ENCODE measurements at regions not wholly inside any gene's neighbourhood (a gene's known extent, or its start where the extent isn't known, plus 50 kb on each side); places are given as distances from the start of the nearest gene placed in this dataset.
"Not testable (repeated sequence)": the region's sequence is repeated elsewhere in the genome, so short reads cannot be mapped to it uniquely, and the experiment has no call there.

DNA sequence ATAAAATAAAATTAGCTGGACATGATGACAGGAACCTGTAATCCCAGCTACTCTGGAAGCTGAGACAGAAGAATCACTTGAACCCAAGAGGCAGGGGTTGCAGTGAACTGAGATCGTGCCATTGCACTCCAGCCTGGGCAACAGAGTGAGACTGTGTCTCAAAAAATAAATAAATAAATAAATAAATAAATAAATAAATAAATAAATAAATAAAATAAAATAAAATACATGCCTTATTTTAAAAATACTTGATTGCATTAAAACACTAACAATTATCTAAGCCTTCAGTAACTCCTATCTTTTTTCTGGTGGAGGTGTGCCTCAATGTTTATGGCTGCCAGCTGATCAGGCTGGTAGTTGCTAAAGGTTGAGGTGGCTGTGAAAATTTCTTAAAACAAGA is 1329.6 kb upstream of the CITED2 start:
- DNase-seq (ENCODE audit: low read depth) = not testable (repeated sequence)

DNA sequence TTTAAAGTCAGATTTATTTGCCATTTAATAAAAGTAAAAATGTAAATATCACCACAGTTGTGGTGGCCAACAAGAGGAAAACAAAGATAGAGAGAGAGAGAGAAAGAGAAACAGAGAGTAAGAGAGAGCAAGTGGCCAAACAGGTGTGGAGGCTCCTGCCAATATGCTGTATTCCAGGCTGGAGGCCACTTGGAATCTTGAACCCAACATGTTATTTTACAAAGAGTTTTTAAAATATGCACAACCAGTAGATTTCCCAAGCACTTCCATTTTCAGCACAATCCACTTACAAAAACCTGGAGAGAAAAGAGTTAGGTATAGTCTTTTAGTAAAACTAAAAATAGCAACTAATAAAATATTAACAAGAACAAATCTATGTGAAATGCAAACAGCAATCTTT is 1323.1 kb upstream of the CITED2 start:
- peak; percentile 35 for DNase-seq (ENCODE audit: low read depth)

DNA sequence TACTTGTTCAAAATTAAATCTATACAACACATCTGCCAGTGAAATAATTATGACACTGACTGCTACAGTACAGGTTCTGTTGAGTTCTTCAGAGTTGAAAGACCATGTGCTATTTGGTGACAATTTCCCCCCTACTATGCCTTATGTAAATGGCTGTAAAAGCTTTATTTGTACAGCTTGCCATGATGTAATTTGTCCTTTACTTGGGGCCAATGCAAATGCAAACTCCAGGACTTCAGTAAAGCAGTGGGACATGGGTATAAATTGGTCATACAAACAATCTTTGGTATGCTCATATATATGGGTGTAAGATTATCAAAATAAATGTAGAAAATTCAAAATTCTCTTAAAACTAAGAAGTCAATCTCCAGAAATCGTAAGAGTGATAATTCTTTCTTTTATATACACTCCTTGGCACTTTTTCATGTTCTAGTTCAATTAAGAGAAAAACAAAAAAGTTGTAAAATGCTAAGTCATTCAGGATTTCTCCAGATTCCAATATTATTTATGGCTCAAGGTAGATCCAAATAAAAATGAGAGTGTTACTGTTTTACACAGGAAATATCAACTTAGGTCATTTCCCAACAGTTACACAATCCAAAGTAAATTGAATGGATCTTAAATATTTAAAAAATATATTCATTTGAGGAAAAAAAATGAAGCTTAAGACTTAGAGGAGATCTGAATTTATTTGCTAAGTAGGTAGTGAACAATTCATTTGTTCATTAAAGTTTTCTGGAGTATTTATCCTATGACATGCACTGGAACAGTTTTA is 1310.5 kb upstream of the CITED2 start:
- no peak for DNase-seq (ENCODE audit: low read depth)

GRCh38 chr6:140677781-140678528 is 1303.5 kb upstream of the CITED2 start:
- peak; percentile 34 for DNase-seq (ENCODE audit: low read depth)

- no peak for DNase-seq (ENCODE audit: low read depth)
Observed at GRCh38 chr6:140671926-140672325, 1297.5 kb upstream of the CITED2 start.

DNA sequence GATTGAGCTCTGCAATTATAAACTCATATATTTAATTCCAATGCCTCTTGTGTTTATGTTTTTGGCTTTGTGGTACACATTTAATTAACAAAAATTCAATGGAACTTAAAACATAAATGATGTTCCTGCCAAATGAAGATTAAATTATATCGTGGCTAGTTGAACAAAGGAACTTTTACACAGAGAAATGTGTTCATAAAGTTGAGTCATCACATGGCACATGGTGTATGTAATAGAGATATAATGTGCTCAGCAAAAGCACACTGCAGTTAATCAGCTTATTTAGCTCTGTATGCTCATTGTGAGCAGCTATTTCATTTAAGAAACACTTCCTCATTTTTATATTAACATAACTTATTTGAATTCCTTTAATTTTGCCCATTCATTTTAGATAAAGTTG is 1295.6 kb upstream of the CITED2 start:
- no peak for DNase-seq (ENCODE audit: low read depth)

- no peak for DNase-seq (ENCODE audit: low read depth)
Observed at GRCh38 chr6:140669321-140669720, 1294.9 kb upstream of the CITED2 start.

DNA sequence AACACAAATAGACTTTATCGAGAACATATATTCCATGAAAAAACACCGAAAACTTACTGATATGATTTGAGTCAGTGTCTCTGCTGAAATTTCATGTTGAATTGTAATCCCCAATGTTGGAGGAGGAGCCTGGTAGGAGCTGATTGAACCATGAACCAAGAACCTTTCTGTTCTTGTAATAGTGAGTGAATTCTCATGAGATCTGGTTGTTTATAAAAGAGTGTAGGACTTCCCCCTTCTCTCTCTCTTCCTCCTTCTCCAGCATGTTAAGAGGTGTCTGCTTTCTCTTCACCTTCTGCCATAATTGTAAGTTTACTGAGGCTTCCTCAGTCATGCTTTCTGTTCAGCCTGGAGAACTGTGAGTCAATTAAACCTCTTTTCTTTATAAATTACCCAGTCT is 1289.3 kb upstream of the CITED2 start:
- no peak for DNase-seq (ENCODE audit: low read depth)

- no peak for DNase-seq (ENCODE audit: low read depth)
Observed at GRCh38 chr6:140663094-140663493, 1288.6 kb upstream of the CITED2 start.

DNA sequence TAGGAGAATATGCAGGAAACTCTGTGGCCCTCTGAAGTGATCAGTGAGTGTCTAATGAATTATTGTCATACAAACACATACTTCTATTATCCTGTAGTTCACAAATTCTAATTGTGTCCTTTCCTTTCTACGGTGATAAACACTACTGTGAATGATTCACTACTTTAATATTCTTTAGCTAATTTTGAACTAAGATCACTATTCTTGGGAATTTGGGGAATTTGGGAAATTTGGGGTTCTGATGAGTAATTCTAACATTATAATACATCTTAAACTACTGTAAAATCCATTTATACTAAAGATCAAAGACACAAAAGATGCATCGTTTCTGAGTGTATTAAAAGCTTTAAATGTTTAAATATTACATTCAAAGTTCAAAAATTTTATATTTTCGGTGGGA is 1287.2 kb upstream of the CITED2 start:
- no peak for DNase-seq (ENCODE audit: low read depth)

- no peak for DNase-seq (ENCODE audit: low read depth)
Observed at GRCh38 chr6:140660295-140660694, 1285.8 kb upstream of the CITED2 start.

- no peak for DNase-seq (ENCODE audit: low read depth)
Observed at GRCh38 chr6:140653972-140654371, 1279.5 kb upstream of the CITED2 start.

DNA sequence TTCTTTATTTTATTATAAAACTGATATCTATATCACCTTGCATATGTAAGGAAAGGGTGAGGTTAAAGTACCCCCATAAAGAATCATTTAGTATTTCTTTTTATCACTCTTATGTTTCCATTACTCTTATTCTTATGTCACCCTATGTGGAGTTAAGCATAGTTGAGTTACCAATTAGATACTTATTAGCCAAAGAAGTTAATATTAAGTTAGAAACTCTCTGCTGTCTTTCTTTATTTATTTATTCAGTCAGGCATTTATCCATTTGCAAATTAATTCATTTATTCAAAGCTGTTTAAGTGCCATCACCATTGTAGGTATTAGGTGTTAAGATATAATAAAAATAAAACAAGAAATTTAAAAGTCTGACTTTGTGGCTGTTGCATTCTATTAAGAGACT is 1279.1 kb upstream of the CITED2 start:
- no peak for DNase-seq (ENCODE audit: low read depth)

DNA sequence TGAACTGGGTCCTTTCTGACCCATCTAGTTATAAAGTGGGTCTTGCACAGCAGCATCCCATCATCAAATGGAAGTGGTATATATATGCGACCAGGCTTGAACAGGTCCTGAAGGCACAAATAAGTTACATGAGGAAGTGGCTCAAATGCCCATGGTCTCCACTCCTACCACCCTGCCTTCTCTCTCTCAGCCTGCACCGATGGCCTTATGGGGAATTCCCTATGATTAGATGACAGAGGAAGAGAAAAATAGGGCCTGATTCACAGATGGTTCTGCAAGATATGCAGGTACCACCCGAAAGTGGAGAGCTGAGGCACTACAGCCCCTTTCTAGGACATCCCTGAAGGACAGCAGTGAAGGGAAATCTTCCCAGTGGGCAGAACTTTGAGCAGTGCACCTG is 1275.1 kb upstream of the CITED2 start:
- not testable (repeated sequence) for DNase-seq (ENCODE audit: low read depth)

DNA sequence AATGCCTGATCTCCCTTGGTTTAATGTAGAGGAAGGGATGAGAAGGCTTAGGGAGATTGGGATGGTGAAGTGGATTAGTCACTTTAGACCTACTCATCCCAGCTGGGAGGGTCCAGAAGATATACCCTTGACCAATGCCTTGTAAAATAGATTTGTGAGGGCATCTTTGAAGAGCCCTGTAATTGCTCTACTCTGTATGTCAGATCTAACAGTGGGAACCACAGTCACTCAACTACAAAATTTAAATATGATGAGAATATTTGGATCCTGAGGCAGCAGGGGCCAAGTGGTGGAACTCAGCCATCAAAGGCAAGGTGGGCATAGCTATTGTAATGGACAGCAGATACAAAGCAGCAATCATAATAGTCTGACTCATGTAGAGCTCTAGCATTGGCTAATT is 1272.9 kb upstream of the CITED2 start:
- DNase-seq (ENCODE audit: low read depth) = not testable (repeated sequence)

- no peak for DNase-seq (ENCODE audit: low read depth)
Observed at GRCh38 chr6:140644017-140644416, 1269.6 kb upstream of the CITED2 start.

- no peak for DNase-seq (ENCODE audit: low read depth)
Observed at GRCh38 chr6:140641412-140641811, 1267.0 kb upstream of the CITED2 start.

DNA sequence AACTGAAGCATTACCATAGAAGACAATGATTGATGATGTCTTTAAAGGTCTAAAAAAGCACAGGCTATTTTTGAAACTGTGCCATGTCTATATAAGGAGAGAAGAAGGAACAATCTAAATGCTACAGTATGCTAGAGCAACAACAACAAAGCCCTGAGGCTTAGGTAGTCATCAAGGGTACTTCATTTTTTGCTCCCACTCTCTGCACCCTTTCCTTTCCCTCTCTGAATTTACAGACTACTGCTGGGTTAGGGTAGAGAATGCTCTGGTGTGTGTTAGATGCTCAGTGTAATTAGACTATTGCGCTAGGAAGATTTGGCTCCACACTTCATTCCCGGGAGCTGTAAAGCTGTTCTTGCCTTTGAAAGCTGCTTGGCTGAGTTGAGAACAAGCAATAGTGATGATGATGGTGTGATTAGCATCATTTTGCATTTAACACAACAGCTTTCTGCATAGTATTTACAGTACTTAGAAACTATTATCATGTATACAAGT is 1262.5 kb upstream of the CITED2 start:
- DNase-seq (ENCODE audit: low read depth) = no peak

DNA sequence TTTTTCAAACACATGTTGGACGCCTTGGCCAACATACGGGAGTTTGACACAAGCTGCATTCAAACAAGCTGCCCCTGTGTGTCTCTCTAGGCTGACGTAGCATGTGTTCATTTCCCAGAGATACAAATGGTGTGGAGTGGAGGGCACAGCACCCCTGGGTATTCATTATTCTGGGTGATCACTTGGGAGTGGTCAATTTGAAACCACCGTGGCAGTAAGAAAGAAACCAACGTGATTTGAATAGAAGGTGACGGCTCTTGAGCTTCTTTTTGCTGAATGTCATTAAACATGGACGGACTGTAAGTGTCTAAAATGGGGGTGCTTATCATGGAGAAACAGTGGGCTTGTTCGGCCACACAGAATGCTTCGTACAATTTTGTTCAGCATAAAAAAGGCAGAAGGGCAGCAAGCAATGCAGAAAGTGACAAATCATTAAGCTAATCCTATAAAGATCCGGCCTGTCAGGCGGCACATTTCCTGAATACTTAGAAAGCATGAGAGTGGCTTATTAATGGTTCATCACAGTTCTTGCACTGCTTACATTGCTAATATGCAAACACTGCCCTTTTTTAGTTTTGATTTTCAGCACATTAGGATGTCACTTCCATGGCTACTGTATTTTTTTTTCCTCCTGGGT is 1261.9 kb upstream of the CITED2 start:
- DNase-seq (ENCODE audit: low read depth) = no peak

- no peak for DNase-seq (ENCODE audit: low read depth)
Observed at GRCh38 chr6:140627002-140627401, 1252.6 kb upstream of the CITED2 start.

GRCh38 chr6:140623498-140623897 is 1249.0 kb upstream of the CITED2 start:
- peak; percentile 59 for DNase-seq (ENCODE audit: low read depth)

- DNase-seq (ENCODE audit: low read depth) = no peak
Observed at GRCh38 chr6:140620496-140620895, 1246.0 kb upstream of the CITED2 start.

All from myocyte (in vitro differentiated cells).